ENCODE measurements at regions not wholly inside any gene's neighbourhood (a gene's known extent, or its start where the extent isn't known, plus 50 kb on each side); places are given as distances from the start of the nearest gene placed in this dataset.

GRCh38 chr7:34365611-34366010 lies 292.4 kb upstream of the NPSR1 start (continued):
- TF ChIP-seq CDX4 (CRISPR knock-in tag; IDR thresholded peaks at IDR 0.05; ENCODE audit: borderline replicate concordance) (no peak), JUN (CRISPR knock-in tag; IDR thresholded peaks at IDR 0.05) (no peak), EMX1 (CRISPR knock-in tag; IDR thresholded peaks at IDR 0.05) (no peak), IRF2 (CRISPR knock-in tag; IDR thresholded peaks at IDR 0.05; ENCODE audit: borderline replicate concordance, low read depth) (no peak), ATF2 (CRISPR knock-in tag; IDR thresholded peaks at IDR 0.05; ENCODE audit: borderline replicate concordance, low read depth) (no peak), ZNF532 (CRISPR knock-in tag; IDR thresholded peaks at IDR 0.05; ENCODE audit: borderline replicate concordance) (no peak)

- no peak overlapping the region for H3K4me3 Mint-ChIP-seq
- CTCF ChIA-PET = no interaction called here
- TF ChIP-seq EMX1 (CRISPR knock-in tag; IDR thresholded peaks at IDR 0.05) (no peak), ZNF281 (CRISPR knock-in tag; IDR thresholded peaks at IDR 0.05) (no peak), NR3C1 (CRISPR knock-in tag; conservative IDR thresholded peaks at IDR 0.05; ENCODE audit: low read depth) (no peak), JAZF1 (CRISPR knock-in tag; IDR thresholded peaks at IDR 0.05) (no peak), ZNF219 (CRISPR knock-in tag; IDR thresholded peaks at IDR 0.05; ENCODE audit: borderline replicate concordance) (no peak), ZNF532 (CRISPR knock-in tag; IDR thresholded peaks at IDR 0.05; ENCODE audit: borderline replicate concordance) (no peak), TEAD1 (CRISPR knock-in tag; IDR thresholded peaks at IDR 0.05) (no peak), ESRRA (CRISPR knock-in tag; IDR thresholded peaks at IDR 0.05; ENCODE audit: borderline replicate concordance) (no peak), RELA (CRISPR knock-in tag; IDR thresholded peaks at IDR 0.05; ENCODE audit: borderline replicate concordance) (no peak), MXD4 (CRISPR knock-in tag; IDR thresholded peaks at IDR 0.05; ENCODE audit: borderline replicate concordance) (no peak), ZNF317 (CRISPR knock-in tag; IDR thresholded peaks at IDR 0.05; ENCODE audit: borderline replicate concordance, low read depth) (no peak), OVOL2 (CRISPR knock-in tag; IDR thresholded peaks at IDR 0.05; ENCODE audit: borderline replicate concordance) (no peak), MYBL2 (CRISPR knock-in tag; IDR thresholded peaks at IDR 0.05) (no peak), ZNF512 (CRISPR knock-in tag; IDR thresholded peaks at IDR 0.05; ENCODE audit: borderline replicate concordance) (no peak)
Observed at GRCh38 chr7:34371922-34372321, 286.1 kb upstream of the NPSR1 start.

More at GRCh38 chr7:34371922-34372321, 286.1 kb upstream of the NPSR1 start:
- 0 out of 2 replicates have a peak, but pooled peaks cover 4% of the 10 kb centered on the region for H3K36me3 Mint-ChIP-seq
- DNase-seq (ENCODE audit: low spot score) (no peak), ATAC-seq (no peak)
- POLR2A ChIA-PET = no interaction called here
- H3K27me3 Mint-ChIP-seq (ENCODE audit: low read depth) = no peaks in the 10 kb centered on the region
- H3K4me1 Mint-ChIP-seq = no peaks in the 10 kb centered on the region
- H3K9me3 Mint-ChIP-seq = peaks cover 20% of the 10 kb centered on the region
- H3K27ac Mint-ChIP-seq = no peak overlapping the region
